MM.1S (cell line): ENCODE measurements at regions not wholly inside any gene's neighbourhood (a gene's known extent, or its start where the extent isn't known, plus 50 kb on each side); places are given as distances from the start of the nearest gene placed in this dataset.

Experiments used
- CTCF ChIP-seq: fragments of 300-600 bp; sonication (generic); IDR thresholded peaks from 2 replicates; pipeline ENCODE4 v1.5.1; 2016; ENCODE audit warnings: antibody characterized with exemption, low read length, mixed read lengths
- EZH2phosphoT487 ChIP-seq: fragments of 300-600 bp; sonication (generic); IDR thresholded peaks from 2 replicates; pipeline ENCODE4 v1.6.1; 2018; ENCODE audit warnings: antibody characterized with exemption, low read length

GRCh38 chr9:108060175-108060574 lies 570.6 kb upstream of the KLF4 start:
- TF ChIP-seq CTCF (no peak), EZH2phosphoT487 (no peak)
